K562 (cell line): ENCODE measurements at regions not wholly inside any gene's neighbourhood (a gene's known extent, or its start where the extent isn't known, plus 50 kb on each side); places are given as distances from the start of the nearest gene placed in this dataset.
"Not testable (repeated sequence)": the region's sequence is repeated elsewhere in the genome, so short reads cannot be mapped to it uniquely, and the experiment has no call there.

Experiments
- ATAC-seq: fragments of 200-7000 bp; cut with Tn5 transposase; 3 replicates; pipeline ENCODE4 v1.9.1; 2020; ENCODE audit warnings: moderate library complexity
- BruUV-seq: library from RNA; stranded (reverse); fragments of 400-500 nt; replicated peaks from 2 replicates; lab custom pipeline; 2021; lab: Mats Ljungman, UMichigan
- CTCF ChIA-PET: fragments of 300-600 bp; formaldehyde crosslinking; extraction: SDS; loops from one replicate; lab custom pipeline; 2021; ENCODE audit warnings: low intra/inter-chr PET ratio; lab: Yijun Ruan, JAX
- POLR2A ChIA-PET: fragments of 300-600, 350-650 bp; sonication (Branson Sonifier 250); formaldehyde crosslinking; extraction: SDS; loops from one replicate; lab custom pipeline; 2021; ENCODE audit warnings: antibody characterized with exemption, inconsistent platforms; lab: Yijun Ruan, JAX
- DNase-seq, 4 experiments: peaks; one replicate each; pipeline versions ENCODE4 v3.0.0 to v3.0.0-alpha.2; 2011 to 2018; ENCODE audit warnings: low spot score in 3 of 4, mixed read lengths in 3 of 4; ENCODE audit errors: extremely low read depth in 1 of 4
- FAIRE-seq: peaks from 2 replicates; lab custom pipeline; 2011; peaks lifted over from hg19 to GRCh38; lab: Jason Lieb, UNC
- H2AFZ ChIP-seq: 2 replicates; pipeline ENCODE4 v1.6.0; 2011; ENCODE audit warnings: low read depth, low read length, control low read depth, inconsistent platforms
- H3K27ac ChIP-seq: fragments of 200-600 bp; 3 replicates; pipeline ENCODE4 v1.8.0; 2011; ENCODE audit warnings: low read depth, mild to moderate bottlenecking, control low read depth, inconsistent platforms, low read length, moderate library complexity, mixed read lengths; ENCODE audit errors: extremely low read depth
- H3K27me3 ChIP-seq, 2 experiments: fragments of 300-600 bp in 1 of 2; 2 replicates in 1 of 2; 3 replicates in 1 of 2; pipeline versions ENCODE4 v1.6.0 to v1.8.0; 2011; ENCODE audit warnings: inconsistent platforms in 2 of 2, low read length in 2 of 2, mild to moderate bottlenecking in 1 of 2, mixed read lengths in 1 of 2, moderate library complexity in 1 of 2; ENCODE audit not compliant: control insufficient read depth in 2 of 2, insufficient read depth in 2 of 2
- H3K36me3 ChIP-seq: fragments of 300-600 bp; 3 replicates; pipeline ENCODE4 v1.8.0; 2011; ENCODE audit warnings: mild to moderate bottlenecking, low read length, inconsistent platforms; ENCODE audit not compliant: control insufficient read depth, insufficient read depth
- H3K4me1 ChIP-seq, 2 experiments: fragments of 200-600 bp in 1 of 2; replicated peaks in 1 of 2; 2 replicates in 1 of 2; 3 replicates in 1 of 2; pipeline versions ENCODE4 v1.5.1 to v1.8.0; 2011; ENCODE audit warnings: inconsistent platforms in 2 of 2, low read length in 2 of 2, mild to moderate bottlenecking in 1 of 2, mixed read lengths in 1 of 2, moderate library complexity in 1 of 2; ENCODE audit not compliant: control insufficient read depth in 2 of 2, insufficient read depth in 2 of 2
- H3K4me2 ChIP-seq: 2 replicates; pipeline ENCODE4 v1.6.1; 2011; ENCODE audit warnings: low read length, control low read depth, inconsistent platforms, mixed read lengths; ENCODE audit not compliant: insufficient read depth
- H3K4me3 ChIP-seq: fragments of 200-600 bp; sonication (generic), shearing (Covaris generic); 2 replicates; pipeline ENCODE4 v1.5.1; 2016; ENCODE audit warnings: control low read depth, inconsistent platforms
- H3K79me2 ChIP-seq: fragments of 200-600 bp; 3 replicates; pipeline ENCODE4 v1.8.0; 2011; ENCODE audit warnings: low read length, inconsistent platforms; ENCODE audit not compliant: control insufficient read depth, insufficient read depth
- H3K9ac ChIP-seq, 2 experiments: 2 replicates each; pipeline versions ENCODE4 v1.6.0 to v1.6.1; 2011; ENCODE audit warnings: low read depth in 2 of 2, low read length in 2 of 2, control low read depth in 1 of 2, inconsistent platforms in 1 of 2, mild to moderate bottlenecking in 1 of 2, mixed read lengths in 1 of 2; ENCODE audit not compliant: insufficient read depth in 1 of 2
- H3K9me1 ChIP-seq: one replicate; pipeline ENCODE4 v1.6.0; 2011; ENCODE audit warnings: inconsistent platforms, mild to moderate bottlenecking, low read length, moderate library complexity; ENCODE audit not compliant: control insufficient read depth, insufficient read depth
- H3K9me3 ChIP-seq: replicated peaks from 2 replicates; pipeline ENCODE4 v1.5.1; 2011; ENCODE audit warnings: low read depth, low read length, inconsistent platforms; ENCODE audit not compliant: control insufficient read depth, insufficient read depth
- H4K20me1 ChIP-seq: replicated peaks from 2 replicates; pipeline ENCODE4 v1.6.1; 2011; ENCODE audit warnings: low read length, inconsistent platforms, mixed read lengths; ENCODE audit not compliant: control insufficient read depth, insufficient read depth
- AFF1 ChIP-seq, 2 experiments: fragments of 450-650 bp; IDR thresholded peaks; 2 replicates each; pipeline ENCODE4 v1.6.1; 2018; ENCODE audit warnings: mild to moderate bottlenecking in 2 of 2, low read depth in 1 of 2; ENCODE audit not compliant: partially characterized antibody in 2 of 2
- WGBS: fragments of 100-300 bp; shearing (Covaris generic); methylation state at CpG from one replicate; pipeline ENCODE4 v1.1.6; 2016; ENCODE audit warnings: low coverage, mixed read lengths; ENCODE audit not compliant: insufficient coverage; ENCODE audit errors: missing lambda C conversion rate; 5-methylcytosine and 5-hydroxymethylcytosine counted together
- in situ Hi-C: fragments of 300-500 bp; cut with MboI; formaldehyde crosslinking; loops from 4 replicates; pipeline ENCODE4 v1.15.0; 2018; ENCODE audit warnings: inconsistent platforms, mixed read lengths
- intact Hi-C: fragments of 100-400 bp; cut with micrococcal nuclease; formaldehyde crosslinking; loops from 2 replicates; pipeline ENCODE4 v1.14.2; 2022

DNA sequence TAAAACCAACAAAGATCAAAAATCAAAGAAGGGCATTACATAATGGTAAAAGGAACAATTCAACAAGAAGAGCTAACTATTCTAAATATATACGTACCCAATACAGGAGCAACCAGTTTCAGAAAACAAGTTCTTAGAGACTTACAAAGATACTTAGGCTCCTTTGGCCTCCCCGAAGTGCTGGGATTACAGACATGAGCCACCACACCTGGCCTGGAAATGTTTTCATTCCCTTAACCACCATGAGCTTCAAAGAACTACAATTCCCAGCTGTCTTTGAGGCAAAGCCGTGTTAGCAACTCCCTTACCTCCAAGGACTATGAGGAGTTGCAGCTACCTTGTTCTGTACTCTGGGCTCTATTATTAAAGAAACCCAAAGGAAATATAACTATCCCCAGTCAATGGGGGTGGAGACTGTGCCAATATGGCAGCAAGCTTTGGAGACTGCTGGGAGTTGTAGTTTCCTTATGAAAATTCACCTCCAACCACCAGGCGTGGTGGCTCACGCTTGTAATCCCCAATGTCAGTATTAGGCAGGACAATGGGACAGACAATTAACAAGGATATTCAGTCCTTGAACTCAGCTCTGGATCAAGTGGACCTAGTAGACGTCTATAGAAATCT, 893.9 kb downstream of the SLC6A15 start:
- BruUV-seq, POLR2A ChIA-PET, H2AFZ ChIP-seq, H3K36me3 ChIP-seq, H3K27me3 ChIP-seq, H3K9me1 ChIP-seq, DNase-seq, in situ Hi-C loops, H3K9me3 ChIP-seq, H3K4me2 ChIP-seq, H3K4me3 ChIP-seq, H4K20me1 ChIP-seq, ATAC-seq, H3K9ac ChIP-seq, intact Hi-C loops, H3K4me1 ChIP-seq, H3K27ac ChIP-seq, H3K79me2 ChIP-seq, CTCF ChIA-PET: not testable (repeated sequence)
- 2% methylated on average over 6 of the region's 6 CpGs for WGBS
- peak; percentile 81 for FAIRE-seq
- peak in 1 of 2 experiments; percentile 88 for TF ChIP-seq AFF1 (IDR thresholded peaks at IDR 0.05; ENCODE audit: low read depth in 1 of 2, partially characterized antibody in 2 of 2)
